ENCODE measurements at regions not wholly inside any gene's neighbourhood (a gene's known extent, or its start where the extent isn't known, plus 50 kb on each side); places are given as distances from the start of the nearest gene placed in this dataset.

- TF ChIP-seq CTCF (conservative IDR thresholded peaks at IDR 0.05; ENCODE audit: low read length), result no peak
- no peak for TF ChIP-seq EZH2phosphoT487 (IDR thresholded peaks at IDR 0.05; ENCODE audit: borderline replicate concordance, low read depth, low read length)
Measured at GRCh38 chr1:234710936-234711724, 101.2 kb upstream of the IRF2BP2 start.

Data from OCI-LY7 (cell line).